GM21390 (cell line): ENCODE measurements at regions not wholly inside any gene's neighbourhood (a gene's known extent, or its start where the extent isn't known, plus 50 kb on each side); places are given as distances from the start of the nearest gene placed in this dataset.
A peak's percentile ranks its signal among the peaks of the same experiment; 100 is the strongest.

Experiments
- ATAC-seq: cut with Tn5 transposase; IDR thresholded peaks from one replicate; pipeline ENCODE4 v1.9.1; 2021; ENCODE audit not compliant: unreplicated experiment

- ATAC-seq, result no peak
Measured at GRCh38 chr17:79356839-79357447, 253.9 kb downstream of the RBFOX3 start.

- no peak for ATAC-seq
Measured at GRCh38 chr17:79355165-79355564, 255.7 kb downstream of the RBFOX3 start.

- ATAC-seq, result no peak
Measured at GRCh38 chr17:79354173-79354820, 256.6 kb downstream of the RBFOX3 start.

GRCh38 chr17:79353548-79353947 is 257.3 kb downstream of the RBFOX3 start:
- no peak for ATAC-seq

- ATAC-seq, result no peak
Measured at GRCh38 chr17:79353016-79353415, 257.8 kb downstream of the RBFOX3 start.

GRCh38 chr17:79350533-79350932 is 260.3 kb downstream of the RBFOX3 start:
- ATAC-seq, result no peak

- ATAC-seq, result no peak
Measured at GRCh38 chr17:79349506-79350400, 261.1 kb downstream of the RBFOX3 start.

- ATAC-seq, result no peak
Measured at GRCh38 chr17:79342376-79342775, 267.8 kb downstream of the ENGASE start.

GRCh38 chr17:79341816-79342215 is 267.2 kb downstream of the ENGASE start:
- ATAC-seq, result no peak

GRCh38 chr17:79341222-79341780 is 266.7 kb downstream of the ENGASE start:
- no peak for ATAC-seq

- ATAC-seq, result peak; percentile 74
Measured at GRCh38 chr17:79340333-79341221, 266.0 kb downstream of the ENGASE start.

- no peak for ATAC-seq
Measured at GRCh38 chr17:79339321-79339720, 264.7 kb downstream of the ENGASE start.

- no peak for ATAC-seq
Measured at GRCh38 chr17:79338604-79339003, 264.0 kb downstream of the ENGASE start.

GRCh38 chr17:79338152-79338551 is 263.5 kb downstream of the ENGASE start:
- no peak for ATAC-seq

- ATAC-seq, result no peak
Measured at GRCh38 chr17:79337053-79337452, 262.4 kb downstream of the ENGASE start.

- no peak for ATAC-seq
Measured at GRCh38 chr17:79335456-79335855, 260.8 kb downstream of the ENGASE start.

GRCh38 chr17:79332011-79332554 is 257.5 kb downstream of the ENGASE start:
- ATAC-seq, result no peak

GRCh38 chr17:79331492-79331891 is 256.9 kb downstream of the ENGASE start:
- ATAC-seq, result no peak

GRCh38 chr17:79330696-79331095 is 256.1 kb downstream of the ENGASE start:
- ATAC-seq, result no peak

- ATAC-seq, result no peak
Measured at GRCh38 chr17:79330229-79330628, 255.6 kb downstream of the ENGASE start.
